OCI-LY7 (cell line): ENCODE measurements at regions not wholly inside any gene's neighbourhood (a gene's known extent, or its start where the extent isn't known, plus 50 kb on each side); places are given as distances from the start of the nearest gene placed in this dataset.

Experiments
- EZH2phosphoT487 ChIP-seq: fragments of 200-600 bp; sonication (generic); IDR thresholded peaks from 2 replicates; pipeline ENCODE4 v1.6.1; 2018; ENCODE audit warnings: low read depth, borderline replicate concordance, mild to moderate bottlenecking, mixed run types, antibody characterized with exemption, low read length, moderate library complexity, mixed read lengths
- TF ChIP-seq, protein P1 (sequence below): fragments of 200-600 bp; sonication (generic); conservative IDR thresholded peaks from 2 replicates; pipeline ENCODE4 v1.5.1; 2014; ENCODE audit warnings: mild to moderate bottlenecking, antibody characterized with exemption, low read length, moderate library complexity, mixed read lengths

DNA sequence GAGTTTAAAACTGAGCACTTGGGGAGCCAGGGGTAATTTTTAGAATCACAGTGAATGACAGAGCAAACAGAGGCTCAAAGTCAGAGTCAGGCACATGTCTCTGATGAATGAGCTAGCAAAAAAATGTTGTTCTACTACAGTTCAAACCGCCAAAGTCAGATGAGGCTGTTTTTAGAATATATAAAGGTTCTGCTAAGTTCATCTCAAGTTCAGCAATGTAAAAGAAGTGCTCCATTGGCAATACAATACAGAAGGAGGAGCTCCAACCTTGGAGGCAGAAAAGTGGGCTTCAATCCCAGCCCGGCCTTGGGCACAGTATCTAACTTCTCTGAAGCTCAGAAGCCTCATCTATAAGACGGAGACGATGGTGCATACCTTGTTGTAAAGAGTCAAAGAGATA, 70.1 kb upstream of the IPO5 start:
- TF ChIP-seq, protein P1, sequence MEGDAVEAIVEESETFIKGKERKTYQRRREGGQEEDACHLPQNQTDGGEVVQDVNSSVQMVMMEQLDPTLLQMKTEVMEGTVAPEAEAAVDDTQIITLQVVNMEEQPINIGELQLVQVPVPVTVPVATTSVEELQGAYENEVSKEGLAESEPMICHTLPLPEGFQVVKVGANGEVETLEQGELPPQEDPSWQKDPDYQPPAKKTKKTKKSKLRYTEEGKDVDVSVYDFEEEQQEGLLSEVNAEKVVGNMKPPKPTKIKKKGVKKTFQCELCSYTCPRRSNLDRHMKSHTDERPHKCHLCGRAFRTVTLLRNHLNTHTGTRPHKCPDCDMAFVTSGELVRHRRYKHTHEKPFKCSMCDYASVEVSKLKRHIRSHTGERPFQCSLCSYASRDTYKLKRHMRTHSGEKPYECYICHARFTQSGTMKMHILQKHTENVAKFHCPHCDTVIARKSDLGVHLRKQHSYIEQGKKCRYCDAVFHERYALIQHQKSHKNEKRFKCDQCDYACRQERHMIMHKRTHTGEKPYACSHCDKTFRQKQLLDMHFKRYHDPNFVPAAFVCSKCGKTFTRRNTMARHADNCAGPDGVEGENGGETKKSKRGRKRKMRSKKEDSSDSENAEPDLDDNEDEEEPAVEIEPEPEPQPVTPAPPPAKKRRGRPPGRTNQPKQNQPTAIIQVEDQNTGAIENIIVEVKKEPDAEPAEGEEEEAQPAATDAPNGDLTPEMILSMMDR: no peak
- TF ChIP-seq EZH2phosphoT487: no peak
